ENCODE measurements at regions not wholly inside any gene's neighbourhood (a gene's known extent, or its start where the extent isn't known, plus 50 kb on each side); places are given as distances from the start of the nearest gene placed in this dataset.
"Not testable (repeated sequence)": the region's sequence is repeated elsewhere in the genome, so short reads cannot be mapped to it uniquely, and the experiment has no call there.

GRCh38 chr14:57049848-57050247 is 218.9 kb downstream of the EXOC5 start:
- H3K27me3 Mint-ChIP-seq = peaks cover 73% of the 10 kb centered on the region
- no peak overlapping the region for H3K4me3 Mint-ChIP-seq (ENCODE audit: low read depth)
- no peak overlapping the region for H3K27ac Mint-ChIP-seq
- no peaks in the 10 kb centered on the region for H3K4me1 Mint-ChIP-seq (ENCODE audit: low read depth)
- no peaks in the 10 kb centered on the region for H3K36me3 Mint-ChIP-seq (ENCODE audit: insufficient read depth)
- H3K9me3 Mint-ChIP-seq (ENCODE audit: low read depth) = peaks cover 4% of the 10 kb centered on the region
- DNase-seq (ENCODE audit: low spot score, unreplicated experiment) = no peak
- no peak for TF ChIP-seq CTCF (IDR thresholded peaks at IDR 0.05; ENCODE audit: unreplicated experiment)

- peaks cover 56% of the 10 kb centered on the region for H3K27me3 Mint-ChIP-seq
- no peak overlapping the region for H3K27ac Mint-ChIP-seq
- H3K4me3 Mint-ChIP-seq (ENCODE audit: low read depth) = no peak overlapping the region
- TF ChIP-seq CTCF (IDR thresholded peaks at IDR 0.05; ENCODE audit: unreplicated experiment) = no peak
- DNase-seq (ENCODE audit: low spot score, unreplicated experiment) = no peak
- H3K9me3 Mint-ChIP-seq (ENCODE audit: low read depth) = no peaks in the 10 kb centered on the region
- H3K36me3 Mint-ChIP-seq (ENCODE audit: insufficient read depth) = no peaks in the 10 kb centered on the region
- no peaks in the 10 kb centered on the region for H3K4me1 Mint-ChIP-seq (ENCODE audit: low read depth)
Measured at GRCh38 chr14:57046175-57046574, 222.5 kb downstream of the EXOC5 start.

DNA sequence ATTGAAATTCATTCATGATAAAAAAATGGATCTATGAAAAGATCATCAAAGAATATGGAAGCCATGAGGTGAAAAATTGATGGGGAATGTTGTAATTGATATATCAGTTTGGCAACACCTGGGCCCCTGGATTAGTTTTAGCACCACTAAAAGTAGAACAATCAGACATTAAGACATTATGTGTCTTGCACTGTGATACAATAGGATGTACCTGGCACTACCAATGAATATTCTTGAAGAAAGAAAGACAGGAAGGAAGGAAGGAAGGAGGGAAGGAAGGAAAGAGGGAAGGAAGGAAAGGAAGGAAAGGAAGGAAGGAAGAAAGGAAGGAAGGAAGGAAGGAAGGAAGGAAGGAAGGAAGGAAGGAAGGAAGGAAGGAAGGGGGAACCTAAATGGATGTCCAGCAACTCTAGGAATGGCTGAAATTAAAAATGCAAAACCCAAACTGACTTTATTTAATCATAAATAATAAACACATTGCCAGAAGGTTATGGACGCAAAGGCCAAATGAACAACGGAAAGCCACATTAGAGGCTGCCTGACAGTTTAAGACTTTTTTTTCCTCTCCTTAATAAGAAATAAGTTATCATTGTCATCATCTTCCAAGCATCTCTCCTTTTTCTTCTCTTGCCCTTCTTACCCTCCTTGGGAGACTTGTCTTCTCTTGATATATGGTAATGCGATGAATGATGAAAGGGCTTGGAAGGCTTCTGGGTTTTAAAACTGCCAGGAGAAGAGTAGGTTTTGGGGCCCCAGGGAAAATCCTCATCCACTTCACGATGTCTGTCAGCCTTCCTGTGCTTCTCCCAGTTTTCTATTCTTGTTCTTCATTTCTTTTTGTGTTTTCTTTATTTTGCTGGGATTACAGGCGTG is 224.4 kb downstream of the EXOC5 start:
- peaks cover 44% of the 10 kb centered on the region for H3K27me3 Mint-ChIP-seq
- H3K9me3 Mint-ChIP-seq (ENCODE audit: low read depth); H3K4me3 Mint-ChIP-seq (ENCODE audit: low read depth); H3K36me3 Mint-ChIP-seq (ENCODE audit: insufficient read depth); DNase-seq (ENCODE audit: low spot score, unreplicated experiment); H3K27ac Mint-ChIP-seq; H3K4me1 Mint-ChIP-seq (ENCODE audit: low read depth): not testable (repeated sequence)

DNA sequence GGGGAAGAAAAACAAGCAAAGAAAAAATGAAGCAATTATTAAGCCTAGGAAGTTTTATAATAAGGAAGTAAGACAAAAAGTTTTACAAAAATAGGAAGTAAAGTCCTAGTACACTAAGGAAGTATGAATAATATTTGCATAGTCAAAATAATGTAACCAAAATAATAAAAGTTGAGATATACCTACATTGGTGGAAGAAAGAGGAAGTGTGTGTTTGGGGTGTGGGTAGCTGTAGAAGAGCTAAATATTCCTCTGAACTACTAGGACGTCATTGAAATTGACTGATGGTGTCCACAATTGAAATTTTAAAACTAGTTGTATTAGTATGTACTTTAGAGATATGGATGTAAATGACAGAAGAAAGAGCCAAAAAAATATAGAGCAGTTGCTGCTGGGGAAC is 228.4 kb upstream of the OTX2 start:
- Mint-ChIP-seq H3K9me3 (ENCODE audit: low read depth) (no peaks in the 10 kb centered on the region), H3K4me1 (ENCODE audit: low read depth) (no peaks in the 10 kb centered on the region), H3K27me3 (peaks cover 11% of the 10 kb centered on the region), H3K36me3 (ENCODE audit: insufficient read depth) (no peaks in the 10 kb centered on the region), H3K27ac (no peak overlapping the region), H3K4me3 (ENCODE audit: low read depth) (no peak overlapping the region)
- no peak for TF ChIP-seq CTCF (IDR thresholded peaks at IDR 0.05; ENCODE audit: unreplicated experiment)
- DNase-seq (ENCODE audit: low spot score, unreplicated experiment) = no peak

GRCh38 chr14:57031474-57031873 is 221.2 kb upstream of the OTX2 start:
- Mint-ChIP-seq H3K27me3 (peaks cover 9% of the 10 kb centered on the region), H3K4me1 (ENCODE audit: low read depth) (no peaks in the 10 kb centered on the region), H3K27ac (no peak overlapping the region), H3K4me3 (ENCODE audit: low read depth) (no peak overlapping the region), H3K9me3 (ENCODE audit: low read depth) (peaks cover 7% of the 10 kb centered on the region), H3K36me3 (ENCODE audit: insufficient read depth) (no peaks in the 10 kb centered on the region)
- no peak for DNase-seq (ENCODE audit: low spot score, unreplicated experiment)
- no peak for TF ChIP-seq CTCF (IDR thresholded peaks at IDR 0.05; ENCODE audit: unreplicated experiment)

All from progenitor cell of endocrine pancreas (in vitro differentiated cells).